ENCODE measurements at regions not wholly inside any gene's neighbourhood (a gene's known extent, or its start where the extent isn't known, plus 50 kb on each side); places are given as distances from the start of the nearest gene placed in this dataset.

DNA sequence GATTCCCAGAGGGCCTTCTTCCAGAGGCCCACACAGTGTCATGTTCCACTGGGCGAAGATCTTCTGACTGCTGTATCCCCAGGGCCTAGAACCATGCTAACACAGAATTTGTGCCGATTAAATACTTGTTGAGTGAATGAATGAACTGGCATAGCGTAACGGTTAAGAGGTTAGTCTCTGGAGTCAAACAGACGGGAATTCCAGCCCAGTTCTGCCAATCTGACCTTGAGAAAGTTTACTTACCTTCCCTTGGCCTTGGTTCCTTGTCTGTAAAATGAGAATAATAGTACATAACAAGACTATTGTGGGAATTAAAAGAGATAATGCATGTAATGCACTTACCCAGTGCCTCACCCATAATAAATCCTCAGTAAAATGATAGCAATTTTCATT lies 58.3 kb upstream of the PLAC1 start:
- no peak for DNase-seq

DNA sequence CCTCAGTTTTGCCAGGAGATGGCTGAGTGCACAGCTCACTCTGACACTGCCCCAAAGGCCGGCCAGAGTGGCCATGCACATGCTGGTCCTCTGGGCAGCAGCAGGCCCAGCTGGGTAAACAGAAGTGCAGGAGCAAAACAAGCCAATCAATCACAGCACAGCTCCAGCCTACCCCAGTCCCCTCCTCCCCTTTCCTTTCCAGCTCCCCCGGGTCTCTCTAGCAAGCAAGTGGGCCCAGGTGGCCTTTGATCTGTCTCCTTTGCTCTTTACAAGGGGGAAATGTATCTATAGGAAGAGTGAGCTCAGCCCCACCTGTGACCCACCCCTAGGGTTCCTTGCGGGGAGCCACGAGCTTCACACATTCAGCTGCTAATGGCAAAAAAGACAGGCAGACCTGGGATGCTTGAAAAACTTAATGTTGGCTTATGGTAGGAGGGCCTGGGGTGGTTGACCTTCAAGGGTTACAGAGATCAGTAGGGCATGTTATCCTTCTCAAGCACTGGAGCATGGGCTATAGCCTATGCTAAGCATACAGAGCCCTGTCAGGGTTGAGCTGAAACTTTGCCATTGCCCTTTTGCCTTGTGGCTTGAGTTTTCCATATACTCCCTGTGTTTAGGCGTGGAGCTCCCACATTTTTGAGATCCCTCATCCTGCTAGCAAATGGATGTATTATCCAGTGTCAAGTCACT lies 57.8 kb upstream of the PLAC1 start:
- no peak for DNase-seq

DNA sequence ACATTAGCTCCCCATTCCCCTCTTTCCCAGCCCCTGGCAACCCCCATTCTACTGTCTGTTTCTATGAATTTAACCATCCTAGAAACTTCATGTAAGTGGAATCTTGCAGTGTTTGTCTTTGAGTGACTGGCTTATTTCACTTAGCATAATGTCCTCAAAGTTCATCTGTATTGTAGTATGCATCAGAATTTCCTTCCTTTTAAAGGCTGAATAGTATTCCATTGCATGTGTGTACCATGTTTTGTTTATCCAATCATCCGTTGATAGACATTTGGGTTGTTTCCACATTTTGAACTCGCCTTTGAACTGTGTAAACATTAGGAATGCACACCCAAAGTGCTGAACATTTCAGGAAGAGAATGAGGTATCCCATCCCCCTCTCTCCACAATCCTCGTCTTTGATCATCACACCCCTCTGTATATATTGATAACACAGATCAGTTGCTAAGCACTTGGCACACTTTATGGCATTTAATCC lies 56.4 kb upstream of the PLAC1 start:
- no peak for DNase-seq

DNA sequence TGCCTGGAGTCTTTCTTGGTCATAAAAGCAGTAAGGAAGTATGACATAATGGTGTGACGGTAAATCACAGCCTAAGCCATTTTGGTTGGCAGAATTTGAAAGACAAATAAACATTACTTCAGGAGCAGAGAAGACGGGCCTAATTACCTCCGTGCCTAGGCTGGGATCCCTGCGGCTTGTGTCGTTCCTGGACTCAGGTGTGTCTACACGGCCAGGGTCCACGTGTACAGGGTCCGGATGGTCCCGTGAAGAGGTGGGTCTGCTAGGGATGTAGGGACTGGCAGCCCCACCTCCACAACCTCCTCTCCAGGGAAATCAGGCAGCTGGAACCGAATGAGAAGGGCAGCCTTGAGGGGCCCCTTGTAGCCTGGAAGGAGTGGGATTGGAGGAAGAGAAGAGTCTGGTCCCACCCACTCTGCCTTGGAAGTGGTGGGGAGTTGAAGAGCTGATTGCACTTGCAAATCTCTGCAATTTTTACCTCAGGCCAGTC lies 55.4 kb upstream of the PLAC1 start:
- no peak for DNase-seq

DNA sequence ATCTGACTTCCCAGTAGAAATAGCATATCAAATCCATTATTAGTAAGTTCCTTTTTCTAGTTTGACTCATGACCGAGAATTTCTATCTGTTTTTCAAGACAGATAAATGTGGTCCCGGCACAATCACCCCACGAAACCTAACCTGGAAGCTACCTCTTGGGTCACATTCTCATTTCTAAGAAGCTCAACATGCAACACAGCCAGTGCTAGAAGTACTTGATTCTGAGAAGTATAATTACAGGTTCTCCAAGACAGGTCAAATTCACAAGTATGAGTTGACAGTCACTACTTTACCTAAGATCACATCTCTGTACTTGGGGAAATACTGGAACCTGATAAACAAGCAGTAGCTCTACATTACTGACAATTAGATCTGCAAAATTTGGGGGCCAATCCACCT lies 54.0 kb upstream of the PLAC1 start:
- DNase-seq = no peak

DNA sequence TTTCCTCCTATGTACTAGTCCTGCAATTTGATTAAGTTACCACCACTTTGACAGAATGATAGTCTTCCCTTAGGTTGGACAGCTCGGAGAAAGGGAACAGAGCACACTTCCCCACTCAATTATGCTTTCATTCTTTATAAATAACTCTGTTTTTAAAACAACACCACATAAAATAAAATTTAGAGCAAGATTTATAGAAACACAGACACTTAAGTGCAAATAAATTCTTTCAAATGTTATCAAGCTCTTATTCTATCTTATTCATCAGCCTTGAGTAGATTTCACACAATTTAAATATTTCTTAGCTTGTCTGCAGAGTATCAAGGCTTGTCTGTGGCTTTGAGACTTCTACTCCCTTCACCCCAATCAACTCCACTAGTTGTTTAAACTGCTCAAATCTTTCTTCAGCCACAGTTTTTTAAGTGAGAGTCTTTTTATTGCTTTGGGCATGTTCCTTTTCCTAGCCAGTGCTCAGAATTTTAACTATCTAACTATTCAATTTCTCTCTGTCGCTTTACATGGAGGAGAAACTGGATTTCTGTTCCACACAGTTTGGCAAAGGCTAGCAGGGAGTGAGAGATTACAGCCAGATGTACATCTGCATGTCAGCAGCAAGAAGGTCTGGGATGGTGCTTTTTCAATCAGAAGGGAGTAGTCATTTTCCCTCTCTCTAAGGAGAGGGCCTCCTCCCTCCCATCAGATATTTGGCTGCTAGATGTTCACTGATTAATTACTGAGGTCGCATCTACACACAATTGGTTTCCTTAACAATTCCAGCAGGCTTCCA lies 53.1 kb upstream of the PLAC1 start:
- no peak for DNase-seq

Data from NCI-H524 treated with DMSO at 0.1 percent for 48 hours (cell line).